Progenitor cell of endocrine pancreas (in vitro differentiated cells): ENCODE measurements at regions not wholly inside any gene's neighbourhood (a gene's known extent, or its start where the extent isn't known, plus 50 kb on each side); places are given as distances from the start of the nearest gene placed in this dataset.

Experiments
- DNase-seq: peaks from one replicate; pipeline ENCODE4 v3.0.0; 2021; ENCODE audit warnings: low spot score; ENCODE audit not compliant: unreplicated experiment
- H3K27ac Mint-ChIP-seq: 2 replicates; pipeline ENCODE4 v1.8.0; 2021; ENCODE audit warnings: mild to moderate bottlenecking, moderate library complexity, mixed read lengths
- H3K27me3 Mint-ChIP-seq: 2 replicates; pipeline ENCODE4 v1.8.0; 2021; ENCODE audit warnings: mixed read lengths
- H3K36me3 Mint-ChIP-seq: 2 replicates; pipeline ENCODE4 v1.8.0; 2022; ENCODE audit warnings: mixed read lengths; ENCODE audit not compliant: insufficient read depth
- H3K4me1 Mint-ChIP-seq: 2 replicates; pipeline ENCODE4 v1.8.0; 2021; ENCODE audit warnings: low read depth, mixed read lengths
- H3K4me3 Mint-ChIP-seq: 2 replicates; pipeline ENCODE4 v1.8.0; 2021; ENCODE audit warnings: low read depth, mild to moderate bottlenecking, moderate library complexity, mixed read lengths
- H3K9me3 Mint-ChIP-seq: 2 replicates; pipeline ENCODE4 v1.8.0; 2021; ENCODE audit warnings: low read depth, mixed read lengths
- TF ChIP-seq, protein P1 (sequence below): fragments of 200-600 bp; sonication (generic); IDR thresholded peaks from one replicate; pipeline ENCODE4 v1.5.0; 2021; ENCODE audit warnings: antibody characterized with exemption, mild to moderate bottlenecking; ENCODE audit not compliant: unreplicated experiment

DNA sequence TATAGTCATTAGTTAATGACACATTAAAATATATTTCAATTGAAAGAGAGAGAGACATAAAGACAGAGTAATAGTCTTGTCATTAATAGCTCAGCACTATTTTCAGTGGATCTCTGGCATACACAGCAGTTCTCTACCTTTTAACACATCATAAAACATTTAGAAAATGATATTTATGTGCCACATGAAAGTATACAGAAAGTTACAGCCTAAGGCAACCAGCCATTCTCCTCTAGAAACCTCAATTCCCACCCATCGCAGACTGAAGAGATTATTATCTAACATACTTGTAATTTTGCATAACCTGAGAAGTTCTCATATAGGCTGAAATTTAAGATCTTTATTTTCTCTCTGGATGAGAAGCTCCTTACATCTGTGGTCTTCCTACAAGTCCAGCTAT lies 58.7 kb upstream of the FAM83B start:
- Mint-ChIP-seq H3K4me3 (no peak overlapping the region), H3K9me3 (no peaks in the 10 kb centered on the region), H3K27me3 (no peaks in the 10 kb centered on the region), H3K36me3 (no peaks in the 10 kb centered on the region), H3K27ac (no peak overlapping the region), H3K4me1 (peaks cover 4% of the 10 kb centered on the region)
- no peak for DNase-seq
- TF ChIP-seq, protein P1, sequence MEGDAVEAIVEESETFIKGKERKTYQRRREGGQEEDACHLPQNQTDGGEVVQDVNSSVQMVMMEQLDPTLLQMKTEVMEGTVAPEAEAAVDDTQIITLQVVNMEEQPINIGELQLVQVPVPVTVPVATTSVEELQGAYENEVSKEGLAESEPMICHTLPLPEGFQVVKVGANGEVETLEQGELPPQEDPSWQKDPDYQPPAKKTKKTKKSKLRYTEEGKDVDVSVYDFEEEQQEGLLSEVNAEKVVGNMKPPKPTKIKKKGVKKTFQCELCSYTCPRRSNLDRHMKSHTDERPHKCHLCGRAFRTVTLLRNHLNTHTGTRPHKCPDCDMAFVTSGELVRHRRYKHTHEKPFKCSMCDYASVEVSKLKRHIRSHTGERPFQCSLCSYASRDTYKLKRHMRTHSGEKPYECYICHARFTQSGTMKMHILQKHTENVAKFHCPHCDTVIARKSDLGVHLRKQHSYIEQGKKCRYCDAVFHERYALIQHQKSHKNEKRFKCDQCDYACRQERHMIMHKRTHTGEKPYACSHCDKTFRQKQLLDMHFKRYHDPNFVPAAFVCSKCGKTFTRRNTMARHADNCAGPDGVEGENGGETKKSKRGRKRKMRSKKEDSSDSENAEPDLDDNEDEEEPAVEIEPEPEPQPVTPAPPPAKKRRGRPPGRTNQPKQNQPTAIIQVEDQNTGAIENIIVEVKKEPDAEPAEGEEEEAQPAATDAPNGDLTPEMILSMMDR, result no peak
